HG03571 (cell line): ENCODE measurements at regions not wholly inside any gene's neighbourhood (a gene's known extent, or its start where the extent isn't known, plus 50 kb on each side); places are given as distances from the start of the nearest gene placed in this dataset.
"Not testable (repeated sequence)": the region's sequence is repeated elsewhere in the genome, so short reads cannot be mapped to it uniquely, and the experiment has no call there.

Experiments
- ATAC-seq: cut with Tn5 transposase; IDR thresholded peaks from one replicate; pipeline ENCODE4 v1.9.1; 2021; ENCODE audit not compliant: unreplicated experiment

DNA sequence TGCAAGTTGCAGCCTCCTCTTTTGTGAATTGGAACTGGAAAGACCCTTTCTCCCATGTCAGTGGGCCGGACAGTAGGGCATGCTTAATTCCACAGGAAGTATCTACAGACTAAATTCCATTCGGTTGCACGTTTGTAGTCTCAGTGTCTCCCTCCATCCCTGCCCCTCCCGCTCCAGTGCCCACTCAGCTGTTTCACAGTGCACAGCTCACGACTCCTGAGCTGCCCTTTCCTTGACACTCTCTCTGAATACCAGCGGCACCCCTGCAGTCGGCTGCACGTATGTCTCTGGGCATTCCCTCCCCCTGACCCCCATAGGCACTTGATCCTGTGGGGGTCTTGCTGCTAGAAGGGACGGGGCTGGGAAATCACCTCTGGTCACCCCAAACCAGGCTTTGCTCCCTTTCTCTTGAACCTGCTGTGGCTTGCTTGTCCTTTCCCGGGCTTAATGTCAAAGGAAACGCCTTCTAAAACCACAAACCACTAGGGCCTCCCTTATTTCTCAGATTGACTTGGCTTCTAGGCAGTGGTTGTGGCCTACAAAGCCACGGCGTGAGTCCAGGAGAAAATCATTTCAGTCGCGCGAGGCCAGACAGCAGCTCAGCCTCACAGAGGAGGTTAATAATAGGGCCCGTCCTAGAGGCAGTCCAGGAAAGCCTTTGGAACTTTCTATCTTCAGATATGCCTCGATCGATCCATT lies 365.3 kb upstream of the PROX1 start:
- peak; percentile 63 for ATAC-seq

DNA sequence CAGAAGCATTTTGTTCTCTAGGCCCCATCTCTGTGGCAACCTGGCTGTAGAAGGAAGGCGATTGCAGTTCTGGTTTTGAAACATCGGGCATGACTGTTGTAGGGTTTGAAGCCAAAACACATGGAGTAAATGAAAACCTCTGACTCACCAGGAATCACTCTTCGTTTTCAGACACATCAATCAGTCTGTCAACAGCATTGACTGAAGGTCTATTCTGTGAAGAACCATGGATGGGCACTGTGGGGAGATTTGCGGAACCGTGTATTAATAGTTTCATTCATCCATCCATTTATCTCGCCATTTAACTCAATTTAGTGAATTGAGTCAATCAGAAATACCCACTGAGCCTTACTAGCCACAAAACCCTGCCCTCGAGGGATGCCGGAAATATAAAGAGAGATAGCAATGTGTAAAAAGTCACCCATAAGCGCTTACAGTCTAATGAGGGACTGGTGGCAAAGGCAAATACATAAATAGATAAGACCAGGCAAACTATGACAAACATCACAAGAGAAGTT lies 364.6 kb upstream of the PROX1 start:
- no peak for ATAC-seq

DNA sequence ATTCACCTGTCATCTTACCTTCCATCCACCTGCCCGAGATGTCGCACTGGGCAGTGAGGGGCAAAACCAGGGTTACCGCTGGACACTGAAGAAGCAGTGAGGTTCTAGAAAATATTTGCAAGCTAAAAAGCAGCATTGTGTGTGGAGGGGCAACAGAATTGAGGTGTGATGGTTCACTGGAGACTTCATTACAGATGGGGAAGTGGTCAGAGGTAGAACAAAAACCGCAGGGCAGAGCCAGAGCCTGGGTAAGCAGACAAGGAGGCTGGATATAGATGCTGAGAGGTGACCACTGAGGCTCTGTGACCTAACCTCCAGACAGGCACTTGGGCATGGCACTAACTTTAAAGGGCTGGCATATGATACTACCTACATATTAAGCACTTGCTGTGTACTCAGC lies 363.9 kb upstream of the PROX1 start:
- no peak for ATAC-seq

DNA sequence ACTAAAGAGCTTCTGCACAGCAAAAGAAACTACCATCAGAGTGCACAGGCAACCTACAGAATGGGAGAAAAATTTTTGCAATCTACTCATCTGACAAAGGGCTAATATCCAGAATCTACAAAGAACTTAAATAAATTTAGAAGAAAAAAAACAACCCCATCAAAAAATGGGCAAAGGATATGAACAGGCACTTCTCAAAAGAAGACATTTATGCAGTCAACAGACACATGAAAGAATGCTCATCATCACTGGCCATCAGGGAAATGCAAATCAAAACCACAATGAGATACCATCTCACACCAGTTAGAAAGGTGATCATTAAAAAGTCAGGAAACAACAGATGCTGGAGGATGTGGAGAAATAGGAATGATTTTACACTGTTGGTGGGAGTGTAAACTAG lies 351.0 kb upstream of the PROX1 start:
- not testable (repeated sequence) for ATAC-seq

DNA sequence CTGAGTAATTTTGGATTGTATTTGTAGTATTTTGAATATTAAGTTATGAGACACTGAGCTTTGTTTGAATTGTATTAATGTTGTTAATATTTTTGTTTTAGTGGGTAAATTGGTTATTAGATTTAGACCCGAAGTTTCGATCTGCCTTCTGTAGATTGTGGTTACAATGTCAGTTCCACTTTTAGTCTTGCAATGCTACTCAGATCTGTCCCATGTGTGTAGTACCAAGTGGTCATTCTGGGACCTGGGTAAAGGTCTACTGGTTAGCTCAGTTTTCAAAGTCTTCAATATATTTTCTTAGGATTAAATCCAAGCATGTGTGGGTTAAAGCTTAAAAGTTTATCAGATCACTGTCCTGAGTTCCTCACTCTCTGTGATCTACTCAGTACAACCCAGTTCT lies 346.5 kb upstream of the PROX1 start:
- no peak for ATAC-seq

DNA sequence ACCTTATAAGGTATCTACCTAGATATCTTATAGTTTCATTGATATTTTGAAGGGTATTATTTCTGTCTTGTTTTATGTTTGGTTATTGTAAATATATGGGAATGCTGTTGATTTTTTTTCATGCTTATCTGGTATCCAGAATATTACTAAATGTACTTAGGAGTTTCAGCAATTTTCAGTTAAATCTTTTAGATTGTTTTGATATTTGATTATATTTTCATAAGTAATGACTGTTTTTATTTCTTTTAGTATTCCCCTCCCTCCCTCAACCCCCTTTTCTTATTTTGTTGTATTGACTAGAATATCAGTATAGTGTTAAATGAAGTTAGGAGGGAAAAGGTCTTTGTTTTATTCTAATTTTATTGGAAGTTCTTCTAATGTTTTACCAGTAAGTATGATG lies 344.4 kb upstream of the PROX1 start:
- no peak for ATAC-seq

DNA sequence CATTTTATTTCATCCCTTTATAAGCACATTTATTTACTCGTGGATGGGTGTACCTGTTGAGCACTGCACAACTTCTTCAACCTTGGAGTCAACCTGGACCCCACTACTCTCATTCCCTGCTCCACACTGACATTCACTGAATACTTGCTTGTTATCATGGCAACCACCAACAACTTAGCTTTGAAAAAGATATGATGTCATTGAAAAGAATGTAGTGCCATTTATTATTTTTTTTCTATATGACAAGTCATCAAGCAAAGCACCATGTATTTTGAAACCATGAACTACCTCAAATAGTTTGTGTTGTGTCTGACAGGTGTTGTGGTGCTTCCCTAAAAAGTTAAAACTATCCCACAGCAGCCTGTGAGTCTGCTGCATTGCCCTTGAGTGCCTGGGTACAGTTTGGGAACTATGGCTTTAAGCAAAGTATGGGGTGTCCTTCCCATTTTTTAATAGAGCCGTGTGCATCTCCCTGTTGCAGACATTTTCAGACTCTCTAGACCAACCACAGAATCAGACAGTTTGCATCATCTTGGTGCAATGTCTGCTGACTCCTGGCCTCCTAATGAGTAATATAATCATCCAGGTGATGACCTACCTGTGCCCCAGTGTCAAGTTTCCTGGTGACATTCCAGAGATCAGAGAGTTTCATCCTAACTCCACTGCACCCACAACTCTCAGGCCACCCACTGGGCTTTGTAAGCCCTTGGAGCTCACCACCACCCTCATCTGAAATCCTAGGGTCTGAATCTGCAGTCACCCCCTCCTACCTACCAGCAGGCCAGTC lies 339.7 kb upstream of the PROX1 start:
- ATAC-seq = no peak

DNA sequence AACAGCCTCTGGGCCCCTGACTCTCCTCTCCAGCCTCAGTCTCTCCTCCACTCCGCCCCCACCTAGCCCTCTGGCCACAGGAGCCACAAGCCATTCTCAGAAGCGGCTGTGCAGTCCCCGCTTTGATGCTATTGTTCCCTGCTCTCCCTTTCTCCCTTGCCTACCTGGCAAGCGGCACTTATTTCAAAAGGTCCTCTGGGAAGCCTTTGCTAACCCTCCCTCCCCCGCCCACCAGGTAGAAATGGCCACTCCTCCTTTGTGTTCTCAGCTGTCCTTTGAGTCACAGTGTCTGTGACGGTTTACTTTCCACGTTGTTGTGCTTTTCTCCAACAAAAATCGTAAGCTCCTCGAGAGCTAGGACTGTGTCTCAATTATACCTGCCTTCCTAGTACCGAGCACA lies 338.4 kb upstream of the PROX1 start:
- ATAC-seq = no peak

DNA sequence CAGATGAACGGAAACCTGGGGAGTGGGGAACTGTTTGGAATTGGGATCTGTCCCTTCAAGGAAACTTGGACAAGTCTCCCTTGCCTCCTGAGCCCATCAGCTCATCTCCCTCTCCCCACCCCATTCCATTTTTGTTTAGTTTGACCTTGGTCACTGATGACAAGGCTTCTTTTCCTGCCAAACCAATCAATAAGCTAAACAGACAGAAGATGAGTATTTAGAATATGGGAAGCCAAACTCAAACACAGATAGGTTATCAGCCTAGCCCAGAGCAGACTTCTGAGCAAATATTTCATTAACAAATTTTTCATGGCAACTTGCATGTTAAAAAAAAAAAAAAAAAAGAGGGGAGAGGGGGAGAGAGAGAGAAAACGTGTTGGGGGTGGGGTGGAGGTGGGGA lies 337.2 kb upstream of the PROX1 start:
- ATAC-seq = no peak

DNA sequence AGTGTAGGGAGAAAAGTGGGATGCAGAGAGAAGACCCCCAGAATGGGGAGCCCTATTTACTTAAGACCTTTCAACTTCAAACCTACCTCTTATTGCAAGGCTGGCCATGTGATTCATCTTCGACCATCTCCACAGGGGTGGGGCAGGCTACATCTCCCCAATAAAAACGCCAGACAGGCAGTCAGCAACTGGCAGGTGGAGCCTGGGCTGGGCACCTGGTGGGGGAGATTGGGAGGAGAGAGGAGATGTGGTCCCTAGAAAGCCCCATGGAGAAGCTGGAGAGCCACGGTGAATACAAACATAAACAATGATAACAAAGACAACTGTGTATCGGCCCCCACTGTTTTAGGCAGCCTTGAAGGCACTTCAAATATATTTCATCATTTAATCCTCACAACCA lies 336.7 kb upstream of the PROX1 start:
- no peak for ATAC-seq

DNA sequence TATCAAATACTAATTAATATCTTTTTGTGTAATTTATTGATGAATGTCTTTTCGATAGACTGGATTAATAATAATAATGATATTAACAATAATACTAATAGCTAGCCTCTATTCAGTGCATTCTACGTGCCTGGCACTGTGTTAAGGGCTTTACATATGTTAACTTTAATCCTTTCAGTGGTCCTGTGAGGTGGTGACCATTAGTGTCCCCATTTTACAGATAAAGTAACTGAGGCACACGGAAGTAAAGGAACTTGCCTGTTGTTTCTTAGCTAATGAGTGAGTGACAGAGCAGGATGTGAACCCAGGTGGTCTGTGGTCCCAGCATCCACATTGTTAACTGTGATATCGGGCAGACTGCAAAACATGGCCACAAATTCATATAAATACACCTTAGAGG lies 335.7 kb upstream of the PROX1 start:
- ATAC-seq = no peak

DNA sequence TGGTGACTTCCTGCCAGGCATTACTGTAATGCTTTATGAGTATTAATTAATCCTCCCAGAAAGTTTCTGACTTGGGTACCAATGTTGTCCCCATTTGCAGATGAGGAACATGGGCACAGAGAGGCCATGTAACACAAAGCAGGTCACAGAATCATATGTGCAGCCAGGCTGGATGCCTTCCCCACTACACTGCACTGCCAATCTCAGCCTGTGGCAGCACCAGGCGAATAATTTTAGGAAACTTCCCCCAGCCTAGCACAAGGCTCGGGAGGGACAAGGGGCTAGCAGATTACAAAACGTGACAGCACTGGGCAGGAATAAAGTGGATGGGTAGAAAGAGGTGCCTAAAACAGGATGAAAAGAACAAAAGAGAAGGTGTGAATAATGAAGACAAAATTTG lies 331.7 kb upstream of the PROX1 start:
- no peak for ATAC-seq

DNA sequence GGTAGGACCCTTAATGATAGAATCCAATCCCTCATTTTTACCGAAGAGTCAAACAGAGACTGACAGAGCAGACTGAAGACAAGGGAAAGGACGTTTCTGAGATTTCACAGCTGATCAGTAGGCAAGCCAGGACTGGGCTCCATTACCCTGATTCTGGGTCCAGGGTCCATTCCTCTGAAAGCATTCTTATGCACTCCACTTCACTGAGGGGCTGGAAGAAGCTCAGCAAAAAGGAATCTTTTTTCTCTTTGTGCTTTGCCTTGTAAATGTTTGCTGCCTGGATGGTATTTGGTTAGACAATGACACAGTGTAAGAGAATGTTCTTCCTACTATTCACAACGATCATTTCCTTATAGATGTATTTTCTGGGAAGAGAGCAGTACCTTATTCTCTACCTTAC lies 331.3 kb upstream of the PROX1 start:
- ATAC-seq = no peak

DNA sequence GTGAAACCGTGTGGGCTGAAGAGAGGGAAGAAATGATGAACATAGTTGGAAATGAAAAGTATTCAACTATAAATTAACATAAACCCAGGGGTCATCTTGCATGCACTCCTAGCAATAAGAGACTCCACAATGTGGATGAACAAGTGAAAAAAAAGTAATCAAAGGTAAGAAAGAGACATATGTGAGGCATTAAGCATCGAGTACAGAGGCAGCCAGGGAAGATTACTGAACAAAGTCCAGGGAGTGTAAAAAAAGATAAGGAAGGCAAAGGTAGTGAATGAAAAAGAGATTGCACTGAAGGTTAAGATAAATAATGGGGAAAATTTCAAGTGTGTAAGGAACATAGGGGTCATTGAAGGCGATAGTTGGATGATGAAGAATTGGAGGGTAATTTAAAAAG lies 330.8 kb upstream of the PROX1 start:
- ATAC-seq = no peak

DNA sequence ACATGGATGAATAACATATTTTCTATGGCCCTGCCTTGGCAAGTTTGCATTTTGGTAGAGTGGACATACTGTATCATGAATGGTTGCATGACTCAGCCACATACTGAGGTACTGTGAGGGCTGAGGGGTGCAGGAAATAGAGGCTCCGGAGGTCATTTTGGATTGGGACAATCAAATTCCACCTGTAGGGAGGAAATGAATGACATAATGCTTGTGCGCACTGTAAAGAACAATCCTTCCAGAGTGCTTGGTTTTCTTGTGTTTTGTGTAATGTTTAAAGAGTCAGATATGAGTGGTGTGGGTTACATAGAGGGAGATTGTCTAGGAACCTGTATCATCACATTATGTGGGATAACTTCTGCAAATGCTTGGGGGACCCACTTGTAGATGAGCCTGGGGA lies 329.9 kb upstream of the PROX1 start:
- no peak for ATAC-seq

DNA sequence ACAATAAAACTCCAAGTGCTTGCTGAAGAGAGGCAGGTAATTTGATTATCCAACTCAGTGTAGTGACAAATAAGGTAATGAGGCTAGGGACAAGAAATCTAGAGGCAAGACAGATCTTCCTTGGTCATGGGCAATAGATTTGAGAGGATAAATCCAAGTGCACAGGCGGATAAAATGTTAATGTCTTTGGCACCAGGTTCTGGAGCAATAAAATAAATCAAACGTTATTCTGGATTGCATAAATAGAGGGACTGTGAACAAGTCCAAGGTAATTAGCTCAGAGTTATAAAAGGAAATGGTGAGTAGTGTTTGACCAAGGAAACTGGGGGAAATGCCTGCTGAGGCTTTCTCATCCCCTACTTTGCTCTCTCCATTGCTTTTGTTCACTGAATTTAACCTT lies 329.3 kb upstream of the PROX1 start:
- no peak for ATAC-seq

DNA sequence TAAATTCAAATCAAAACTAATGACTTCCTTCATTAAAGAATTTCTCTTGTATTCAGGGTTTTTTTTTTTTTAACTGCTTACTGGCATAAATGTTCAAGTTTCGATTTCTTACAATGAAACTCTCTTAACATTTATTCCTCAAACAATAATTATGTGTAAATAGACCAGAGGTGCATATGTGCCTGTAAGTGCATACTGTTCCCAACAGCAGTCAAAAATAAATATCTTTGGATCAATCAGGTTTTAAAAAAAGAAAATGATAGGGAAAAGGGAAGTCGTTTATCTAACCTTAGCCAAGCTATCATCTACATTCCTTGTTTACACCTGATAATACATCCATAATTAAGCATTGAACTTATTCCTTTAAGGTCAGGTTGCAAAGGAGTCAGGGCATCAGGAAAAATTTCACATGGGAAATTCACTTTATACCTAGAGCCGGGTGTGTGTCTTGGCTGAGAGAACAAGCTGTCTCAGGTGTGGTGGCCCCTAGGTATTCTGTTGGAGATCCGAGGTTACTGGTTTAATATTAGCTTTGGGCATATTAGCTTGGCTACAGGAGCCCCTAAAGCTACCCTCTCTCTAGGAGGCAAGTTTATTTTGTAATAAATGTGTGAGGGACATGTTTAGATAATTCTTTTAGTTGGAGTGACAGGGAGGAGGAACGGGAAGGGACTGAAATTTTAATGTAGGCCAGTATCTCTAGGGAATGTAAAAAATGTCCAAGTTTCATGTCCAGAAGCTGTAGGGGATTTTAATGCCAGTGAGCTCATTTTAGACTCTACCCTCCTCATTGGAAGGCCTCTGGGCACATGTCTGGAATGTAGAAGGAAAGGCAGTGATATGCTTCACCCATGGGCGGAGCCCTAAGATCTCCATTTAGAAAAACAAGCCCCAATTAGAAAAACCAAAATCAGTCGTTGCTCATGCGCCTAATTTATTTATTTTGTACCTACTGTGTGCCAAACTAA lies 327.9 kb upstream of the PROX1 start:
- ATAC-seq = no peak

DNA sequence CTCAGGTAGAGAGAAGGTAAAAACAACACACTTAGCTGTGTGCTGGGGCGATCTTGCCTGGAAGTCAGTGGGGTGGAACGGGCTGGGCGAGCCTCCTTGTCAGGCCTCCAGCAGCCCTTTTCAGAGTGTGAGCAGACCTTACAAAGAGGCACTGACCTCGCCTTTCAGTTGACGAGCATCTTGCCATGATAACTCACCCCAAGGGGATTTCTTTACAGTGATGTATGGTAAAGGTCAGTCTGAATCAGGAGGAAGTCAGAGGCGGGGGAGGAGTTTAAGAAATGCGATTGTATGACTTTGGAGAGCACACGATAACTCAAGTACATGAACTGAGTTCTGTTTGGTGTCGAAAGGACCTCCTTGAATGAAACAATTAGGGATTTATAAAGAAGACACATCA lies 326.5 kb upstream of the PROX1 start:
- ATAC-seq = no peak

DNA sequence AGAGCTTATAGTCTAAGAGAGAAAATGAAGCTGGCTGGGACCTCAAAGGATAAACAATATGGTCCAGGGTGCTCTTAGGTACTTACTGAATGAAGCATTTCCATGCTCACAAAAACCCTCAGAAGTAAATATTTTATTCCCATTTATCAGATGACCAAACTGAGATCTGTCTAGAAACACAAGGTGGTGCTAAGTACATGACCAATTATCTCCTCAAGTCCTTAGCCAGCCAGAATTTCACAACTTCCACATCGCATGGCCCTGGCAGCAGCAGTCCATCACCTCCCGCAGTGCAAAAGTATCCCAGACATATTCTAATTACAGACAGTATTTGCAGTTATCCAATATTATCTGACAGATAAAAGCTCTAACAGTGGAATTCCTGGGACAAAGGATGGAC lies 321.7 kb upstream of the PROX1 start:
- no peak for ATAC-seq

DNA sequence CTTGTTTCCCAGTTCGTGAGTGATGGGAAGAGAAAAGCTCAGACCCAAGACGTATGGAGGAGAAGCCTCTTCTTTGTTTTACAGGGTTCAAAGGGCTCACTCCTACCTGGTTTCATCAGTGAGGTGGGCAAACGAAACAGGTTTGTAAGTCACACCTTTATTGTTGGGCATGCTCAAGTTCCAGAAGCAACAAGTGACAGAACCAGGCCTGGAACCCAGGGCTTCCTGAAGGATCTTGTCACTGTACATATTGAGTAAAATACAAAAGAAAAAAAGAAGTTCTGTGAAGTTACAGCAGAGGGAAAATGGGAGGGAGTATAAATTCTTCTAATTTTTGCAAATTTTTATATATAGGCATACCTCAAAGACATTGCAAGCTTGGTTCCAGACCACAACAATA lies 320.9 kb upstream of the PROX1 start:
- ATAC-seq = no peak

DNA sequence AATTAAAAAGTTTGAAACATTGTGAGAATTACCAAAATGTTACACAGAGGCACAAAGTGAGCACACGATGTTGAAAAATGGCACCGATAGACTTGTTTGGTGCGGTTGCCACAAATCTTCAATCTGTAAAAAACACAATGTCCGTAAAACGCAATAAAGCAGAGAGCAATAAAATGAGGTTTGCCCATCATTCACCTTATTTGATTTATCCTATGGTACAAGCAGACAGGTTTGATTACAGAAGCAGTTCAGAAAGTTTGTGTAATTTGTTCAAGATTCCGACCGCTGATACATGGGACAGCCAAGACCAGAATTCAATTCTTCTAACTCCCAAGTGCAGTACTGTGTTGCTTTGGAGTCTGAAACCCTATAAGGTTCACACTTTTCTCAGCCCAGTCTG lies 318.3 kb upstream of the PROX1 start:
- no peak for ATAC-seq
